GM21717 (cell line): ENCODE measurements at regions not wholly inside any gene's neighbourhood (a gene's known extent, or its start where the extent isn't known, plus 50 kb on each side); places are given as distances from the start of the nearest gene placed in this dataset.

Experiments
- ATAC-seq: cut with Tn5 transposase; IDR thresholded peaks from one replicate; pipeline ENCODE4 v1.9.1; 2021; ENCODE audit warnings: mild to moderate bottlenecking, moderate library complexity; ENCODE audit not compliant: unreplicated experiment

DNA sequence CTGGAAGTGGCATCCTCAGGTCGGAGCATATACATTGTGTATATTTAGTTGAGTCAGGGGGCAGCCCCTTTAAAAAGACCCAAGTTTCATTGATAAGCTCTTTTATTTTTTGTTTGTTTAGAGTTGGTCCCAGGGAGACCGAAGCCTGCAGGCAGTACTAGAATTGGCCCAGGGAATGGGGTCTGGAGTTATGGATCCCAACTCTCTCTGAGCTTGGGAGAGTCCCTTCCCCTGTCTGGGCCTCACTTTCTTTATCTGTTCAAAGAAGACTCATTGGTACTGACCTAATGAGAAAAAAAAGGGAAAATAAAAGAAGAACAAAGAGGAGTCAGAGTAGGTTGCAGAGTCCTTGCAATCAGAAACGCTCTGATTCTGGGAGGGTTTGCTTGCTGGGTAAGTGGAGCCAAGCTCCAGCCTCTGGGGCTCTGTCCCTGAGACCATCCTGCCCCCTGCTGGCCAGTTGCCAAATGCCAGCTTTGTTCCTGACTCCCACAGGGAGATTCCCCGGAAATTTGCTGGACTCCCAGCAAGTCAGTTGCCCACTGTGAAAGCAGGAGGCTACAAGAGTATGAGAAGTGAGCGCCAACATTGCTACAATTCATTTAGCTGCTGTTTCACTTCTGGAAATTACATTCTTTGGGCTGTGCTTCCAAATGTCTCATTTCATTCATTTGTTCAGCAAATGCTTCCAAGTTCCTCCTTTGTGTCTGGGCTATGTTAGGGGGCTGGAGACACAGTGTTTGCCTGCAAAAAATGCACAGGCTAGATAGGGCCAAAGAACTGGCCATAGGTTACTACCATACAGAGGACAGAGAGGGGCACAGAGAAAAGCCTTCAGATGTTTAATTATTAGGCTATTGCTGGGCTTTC, 156.2 kb downstream of the MELK start:
- ATAC-seq: no peak

DNA sequence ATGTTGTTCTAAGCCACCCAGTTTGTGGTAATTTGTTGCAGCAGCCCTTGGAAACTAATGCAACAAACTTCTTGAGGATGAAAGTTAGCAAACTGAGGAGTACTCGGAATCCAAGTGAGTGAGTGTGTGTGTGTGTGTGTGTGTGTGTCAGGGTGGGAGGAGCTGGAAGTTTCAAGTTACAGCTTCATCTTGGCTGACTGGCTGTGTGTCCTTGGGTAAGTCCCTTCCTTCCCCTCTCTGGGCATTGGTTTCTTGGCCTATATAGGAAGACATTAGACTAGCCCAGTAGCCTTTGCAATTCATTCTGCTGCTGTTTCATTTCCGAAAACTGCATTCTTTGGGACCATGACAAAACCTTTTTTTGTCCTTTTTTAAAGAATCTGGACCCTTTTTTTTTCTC, 157.2 kb downstream of the MELK start:
- no peak for ATAC-seq

DNA sequence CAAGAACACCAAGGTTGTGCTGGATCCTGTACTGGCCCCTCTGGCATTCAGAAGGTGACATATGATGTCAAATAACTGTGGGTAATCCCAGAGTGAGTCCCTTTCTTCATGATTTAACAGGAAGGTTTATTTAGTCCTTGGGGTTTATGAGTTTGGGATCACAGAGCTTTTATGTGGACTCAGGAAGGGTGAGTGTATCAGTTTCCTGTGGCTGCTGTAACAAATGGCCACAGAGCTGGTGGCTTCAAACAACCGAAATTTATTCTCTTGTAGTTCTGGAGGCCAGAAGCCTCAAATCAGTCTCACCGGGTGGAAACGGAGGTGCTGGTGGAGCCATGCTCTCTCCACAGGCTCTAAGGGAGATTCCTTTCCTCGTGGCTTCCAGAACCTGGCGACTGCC, 157.7 kb downstream of the MELK start:
- ATAC-seq: no peak

DNA sequence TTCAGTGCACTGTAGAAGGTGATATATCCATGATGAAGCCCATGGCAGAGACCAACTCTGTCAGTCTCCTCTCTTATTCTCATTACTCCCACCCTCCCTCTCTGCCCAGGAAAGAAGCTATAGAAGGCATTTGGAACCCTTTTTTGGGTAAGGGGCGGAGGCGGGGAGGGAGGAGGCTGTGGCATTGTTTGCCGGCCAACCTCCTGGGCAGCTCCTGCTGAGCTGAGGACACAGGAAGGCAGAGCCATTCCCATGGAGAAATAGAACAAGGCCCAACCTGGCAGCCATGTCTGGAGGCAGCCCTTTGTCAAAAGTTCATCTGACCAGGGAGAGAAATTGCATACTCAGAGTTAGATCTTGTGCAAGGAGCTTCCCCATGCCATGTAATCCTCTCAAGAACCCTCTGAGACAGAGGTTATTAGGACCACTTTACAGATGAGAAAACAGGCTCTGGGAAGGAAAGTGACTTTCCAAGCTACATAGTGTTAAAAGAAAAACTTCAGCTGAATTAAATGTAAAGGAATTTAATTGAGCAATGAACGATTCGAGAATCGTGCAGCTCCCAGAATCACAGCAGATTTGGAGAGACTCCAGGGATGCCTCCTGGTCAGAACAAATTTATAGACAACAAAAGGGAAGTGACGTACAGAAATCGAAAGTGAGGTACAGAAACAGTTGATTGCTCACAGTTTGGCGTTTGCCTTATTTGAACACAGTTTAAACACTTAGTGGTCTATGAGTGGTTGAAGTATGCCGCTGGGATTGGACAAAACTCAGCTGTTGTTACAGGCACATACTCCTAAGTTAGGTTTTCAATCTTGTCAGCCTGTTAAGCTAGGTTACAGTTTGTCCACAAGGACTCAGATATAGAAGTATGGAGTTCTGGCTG, 158.6 kb downstream of the MELK start:
- ATAC-seq: no peak

DNA sequence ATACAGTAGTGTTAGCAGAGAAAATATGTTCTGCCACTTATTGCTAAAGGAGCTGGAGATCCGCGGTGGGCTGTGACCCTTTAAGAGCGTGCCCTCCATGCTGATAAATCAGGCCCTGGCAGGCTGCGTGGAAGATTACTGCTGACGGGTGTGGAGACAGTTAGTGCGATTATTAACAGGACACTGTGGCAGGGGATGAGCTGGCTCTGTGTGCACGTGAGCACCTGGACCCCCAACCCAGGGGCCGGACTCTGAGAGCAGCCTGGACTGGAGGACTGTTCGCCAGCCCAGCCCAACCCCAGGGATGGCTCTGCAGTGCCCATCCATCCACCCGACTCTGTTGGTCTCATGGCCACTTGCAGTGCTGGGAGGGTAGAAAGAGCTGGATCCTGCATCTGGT, 162.0 kb downstream of the MELK start:
- ATAC-seq: no peak

DNA sequence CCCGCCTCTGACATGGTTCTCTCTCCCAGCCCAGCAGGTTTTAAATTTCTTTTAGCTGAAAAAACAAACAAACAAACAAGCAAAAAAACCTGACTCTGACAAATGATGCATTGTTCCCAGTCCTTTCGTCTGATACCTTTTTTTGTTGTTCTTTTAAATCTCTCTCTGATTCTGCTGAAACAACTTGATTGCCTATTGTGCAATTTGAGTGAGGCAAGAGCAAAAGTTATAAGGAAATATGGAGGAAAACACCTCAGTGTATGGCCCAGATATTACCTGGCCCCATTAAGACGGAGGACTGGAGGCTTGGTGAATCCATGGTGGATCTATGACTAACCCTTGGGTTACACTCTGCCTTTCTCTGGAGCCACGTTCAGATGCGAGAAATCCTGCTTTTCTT, 164.0 kb downstream of the MELK start:
- ATAC-seq: no peak

DNA sequence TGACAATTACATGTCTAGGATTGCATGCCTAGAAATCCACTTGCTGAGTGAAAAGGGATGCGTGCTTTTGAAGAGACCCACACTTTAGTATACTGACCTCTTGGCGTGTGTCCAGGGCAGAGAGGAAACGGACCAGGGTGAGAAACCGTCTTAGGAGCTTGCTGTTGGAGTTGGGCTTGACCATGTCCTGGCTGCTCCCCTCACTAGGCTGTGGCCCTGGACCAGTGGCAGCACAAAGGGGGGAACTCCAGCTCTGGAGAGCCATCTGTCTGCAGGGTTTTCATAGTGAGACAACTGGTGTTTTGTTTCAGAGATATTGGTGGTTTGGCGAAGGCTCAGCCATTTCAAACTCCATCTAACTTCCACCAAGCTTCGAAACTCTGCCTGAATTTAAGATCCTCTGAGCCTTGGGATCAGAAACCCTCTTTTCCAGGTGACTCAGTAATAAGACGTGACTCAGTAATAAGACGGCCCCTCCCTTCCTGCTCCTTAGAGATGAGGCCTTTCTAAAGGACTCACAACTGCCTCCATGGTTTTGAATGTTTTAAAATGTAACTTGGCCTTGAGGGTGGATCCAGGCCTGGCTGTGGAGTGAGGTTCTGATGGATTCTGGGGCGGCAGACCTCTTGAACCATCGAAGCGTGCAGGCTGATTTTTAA, 165.8 kb downstream of the MELK start:
- ATAC-seq: no peak

DNA sequence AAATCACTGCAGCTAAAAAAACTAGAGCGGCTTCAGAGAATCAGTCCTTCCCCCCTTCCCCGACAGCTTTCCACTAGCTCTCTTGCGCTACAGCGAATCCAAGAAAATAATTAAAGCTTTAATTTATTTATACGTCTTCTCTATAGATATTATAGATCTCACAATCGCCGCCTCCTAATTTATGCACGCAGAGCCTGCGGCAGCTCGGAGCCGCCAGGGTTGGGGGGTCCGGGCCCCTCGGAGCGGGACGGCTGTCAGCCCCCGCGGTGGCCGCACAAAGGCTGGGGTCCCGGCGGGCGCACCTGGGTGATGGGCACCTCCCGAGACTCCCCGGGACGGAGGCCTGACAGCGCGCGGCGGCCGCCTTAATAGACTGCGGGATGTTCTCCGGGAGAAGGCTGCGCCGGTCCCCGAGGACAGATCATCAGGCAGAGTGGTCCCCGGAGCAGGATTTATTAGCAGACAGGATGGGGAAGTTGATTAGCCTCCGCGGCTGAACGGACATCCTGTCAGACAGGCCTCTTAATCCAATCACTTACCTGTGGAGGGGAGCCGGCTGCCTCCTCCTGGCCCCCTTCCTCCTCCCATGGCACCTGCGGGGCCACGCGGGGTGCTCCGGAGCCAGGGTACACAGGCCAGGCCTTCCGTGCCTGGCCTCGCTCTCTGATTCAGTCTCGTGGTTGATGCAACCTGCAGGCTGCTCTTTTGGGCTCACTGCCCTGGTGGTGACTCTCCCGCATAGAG, 166.8 kb downstream of the MELK start:
- no peak for ATAC-seq

DNA sequence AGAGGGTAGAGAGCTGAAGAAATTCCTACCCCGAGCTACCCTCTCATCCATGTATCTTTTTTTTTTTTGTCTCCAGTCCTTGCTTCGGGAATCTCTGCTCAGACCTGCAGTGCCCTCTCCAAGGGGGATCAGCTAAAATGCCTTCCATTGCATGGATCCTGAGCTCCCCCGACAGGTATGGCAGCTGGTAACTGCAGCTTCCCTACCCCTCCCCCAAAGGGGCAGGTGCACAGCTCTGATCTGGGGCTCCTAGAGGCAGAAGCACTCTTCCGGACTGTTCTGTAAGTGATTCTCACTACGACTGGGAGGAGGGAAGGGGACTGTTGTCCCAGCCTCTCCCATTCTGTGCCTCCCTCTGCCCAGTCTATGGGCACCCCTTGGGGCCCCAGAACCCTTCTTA, 169.6 kb downstream of the MELK start:
- ATAC-seq: no peak

DNA sequence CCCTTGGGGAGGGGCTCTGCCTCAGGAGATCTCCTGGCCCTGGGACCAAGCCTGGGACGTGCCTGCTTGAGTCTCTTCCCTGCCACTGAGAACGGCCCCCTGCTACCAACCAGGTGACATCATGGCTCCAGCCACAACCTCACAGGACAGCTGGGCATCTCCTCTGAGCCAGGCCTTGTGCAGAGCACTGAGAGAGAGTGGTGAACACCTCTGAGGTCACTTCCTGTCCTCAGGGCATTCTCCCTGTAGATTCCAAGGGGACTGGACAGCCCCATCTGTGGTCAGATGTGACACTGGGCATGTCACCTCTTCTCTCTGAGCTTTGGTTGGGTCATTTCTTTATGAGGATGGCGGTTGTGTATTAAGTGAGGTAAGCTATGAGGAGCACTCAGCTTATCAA, 172.0 kb downstream of the MELK start:
- no peak for ATAC-seq

DNA sequence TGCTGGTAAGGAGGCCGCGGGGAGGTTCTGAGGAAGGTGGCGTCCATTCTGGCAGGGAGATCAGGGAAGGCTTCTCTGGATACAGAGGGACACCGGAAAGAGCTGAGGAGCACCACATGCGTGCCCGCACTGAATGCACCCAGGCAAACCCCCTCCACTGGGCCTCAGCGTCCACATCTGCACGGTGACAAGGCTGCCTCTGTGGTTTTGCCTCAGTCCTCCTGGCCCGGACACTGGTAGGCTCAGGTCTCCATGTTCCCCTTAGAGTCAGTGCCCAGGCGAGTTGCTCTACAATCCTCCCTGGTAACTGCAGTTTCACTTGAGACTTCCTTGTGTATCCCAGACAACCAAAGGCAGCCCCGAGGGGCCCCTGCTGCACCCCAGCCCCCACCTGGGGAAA, 173.3 kb downstream of the MELK start:
- ATAC-seq: no peak

DNA sequence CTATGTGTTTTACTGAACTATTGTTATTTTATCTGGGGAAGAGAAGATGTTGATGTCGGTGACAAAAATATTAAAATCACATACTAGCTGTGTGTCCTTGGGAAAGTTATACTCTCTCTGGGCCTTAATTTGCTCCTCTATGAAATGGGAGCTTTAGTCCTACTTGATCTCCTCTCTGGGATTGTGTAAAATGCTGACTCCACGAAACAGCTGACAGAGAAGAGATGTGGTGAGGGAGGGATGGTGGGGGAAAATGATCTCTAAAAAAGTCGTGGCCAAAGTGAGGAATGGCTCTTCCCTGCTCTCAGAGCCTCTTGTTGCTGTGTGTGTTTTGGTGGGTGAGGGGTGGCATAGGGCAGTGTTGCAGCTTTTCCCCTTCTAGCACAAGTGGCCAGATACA, 173.7 kb downstream of the MELK start:
- no peak for ATAC-seq

DNA sequence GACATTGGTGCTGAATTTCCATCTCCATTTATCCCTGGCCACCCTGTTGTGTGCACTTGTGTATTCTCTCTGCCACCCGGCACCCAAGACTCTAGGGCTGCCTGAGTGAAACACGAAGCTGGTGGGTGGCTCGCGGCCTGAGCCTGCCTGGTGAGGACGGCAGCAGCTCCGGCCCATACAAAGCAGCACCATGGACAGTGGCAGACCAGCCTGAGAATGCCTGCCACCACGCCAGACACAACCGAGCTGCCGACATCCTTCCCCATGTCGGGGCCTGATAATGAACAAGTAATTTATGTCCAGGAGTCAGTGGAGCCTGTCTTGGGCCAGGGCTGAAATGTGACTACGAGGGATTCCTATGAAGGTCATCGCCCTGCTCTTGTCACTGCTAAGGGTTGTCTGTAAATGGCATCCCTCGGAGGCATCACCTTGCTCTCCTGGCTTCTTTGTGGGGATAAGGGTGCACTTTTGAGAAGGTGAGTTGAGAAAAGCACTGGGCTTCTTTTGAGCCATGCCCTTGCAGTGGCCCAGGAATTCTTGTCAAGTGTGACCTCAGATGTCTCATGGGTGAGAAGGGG, 175.7 kb downstream of the MELK start:
- ATAC-seq: no peak

DNA sequence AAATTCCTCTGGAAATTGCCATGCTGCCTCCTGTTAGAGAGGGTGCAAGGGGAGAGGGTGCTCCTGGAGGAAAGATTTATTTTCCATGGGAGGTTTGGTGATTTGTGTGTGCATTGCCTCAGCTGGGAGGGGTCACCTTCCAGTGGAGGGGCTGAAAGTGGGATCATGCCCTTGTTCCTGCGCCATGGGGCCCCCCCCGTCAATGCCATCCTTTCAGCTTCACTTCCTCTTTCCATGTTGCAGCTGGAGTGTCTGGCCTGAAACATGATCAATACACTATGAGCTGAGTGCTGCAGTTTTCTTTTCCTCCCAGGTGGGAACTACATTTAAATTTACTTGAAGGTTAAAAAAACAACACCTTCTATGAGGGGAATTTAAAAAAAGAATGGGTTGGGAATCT, 176.8 kb downstream of the MELK start:
- no peak for ATAC-seq

DNA sequence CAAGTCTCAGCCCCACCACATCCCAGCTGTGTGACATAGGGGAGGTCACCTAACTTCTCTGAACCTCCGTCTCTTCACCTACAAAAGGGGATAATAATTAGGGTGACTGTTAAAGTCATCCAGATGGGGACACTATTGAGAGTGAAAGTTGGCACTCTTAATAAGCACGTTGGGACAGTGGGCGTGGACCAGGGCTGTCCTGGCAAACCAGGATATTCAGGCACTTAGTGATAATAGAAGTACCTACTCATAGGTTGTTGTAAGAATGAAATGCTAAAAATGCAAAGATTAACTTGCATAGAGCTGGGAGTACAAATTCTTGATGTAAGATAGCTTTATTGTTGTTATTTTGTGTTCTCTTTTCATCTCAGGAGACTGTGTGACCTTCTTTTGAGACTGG, 177.9 kb downstream of the MELK start:
- ATAC-seq: no peak

DNA sequence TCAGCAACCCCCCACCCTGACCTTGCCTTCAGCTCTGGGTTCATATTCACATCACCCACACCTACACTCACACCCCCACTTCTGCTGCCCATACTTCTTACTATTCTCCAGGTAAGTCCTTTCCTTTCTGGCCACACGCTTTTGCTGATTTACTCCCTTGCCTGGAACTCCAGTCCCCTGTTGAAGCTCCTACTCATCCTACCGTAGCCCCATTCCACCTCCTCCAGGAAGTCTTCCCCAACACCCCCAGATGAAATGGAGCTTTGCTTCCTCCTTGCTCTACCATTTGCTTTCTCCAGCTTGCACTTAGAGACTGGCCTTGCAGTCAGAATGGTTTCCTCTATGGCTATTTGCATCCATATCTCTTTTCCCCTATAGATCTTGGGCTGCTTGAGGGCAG, 182.3 kb downstream of the MELK start:
- ATAC-seq: no peak

DNA sequence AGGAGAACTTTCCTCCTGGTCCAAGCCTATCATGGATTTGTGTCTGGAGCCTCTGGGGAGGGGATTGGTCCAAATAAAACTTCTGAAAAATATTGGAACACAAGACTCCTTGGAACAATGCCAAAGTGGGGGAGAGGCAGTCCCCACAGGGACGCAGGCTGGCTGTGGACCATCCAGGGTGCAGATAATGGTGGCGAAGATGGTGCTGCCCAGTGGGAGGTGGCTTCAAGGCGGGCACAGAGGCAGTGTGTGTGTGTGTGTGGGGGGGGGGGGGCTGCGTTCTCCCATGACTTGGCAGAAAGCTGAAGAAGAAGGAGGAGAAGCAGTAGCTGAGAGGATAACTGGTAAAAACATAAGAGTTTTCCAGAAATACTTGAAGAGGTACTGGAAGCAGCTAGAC, 186.4 kb downstream of the MELK start:
- ATAC-seq: no peak

DNA sequence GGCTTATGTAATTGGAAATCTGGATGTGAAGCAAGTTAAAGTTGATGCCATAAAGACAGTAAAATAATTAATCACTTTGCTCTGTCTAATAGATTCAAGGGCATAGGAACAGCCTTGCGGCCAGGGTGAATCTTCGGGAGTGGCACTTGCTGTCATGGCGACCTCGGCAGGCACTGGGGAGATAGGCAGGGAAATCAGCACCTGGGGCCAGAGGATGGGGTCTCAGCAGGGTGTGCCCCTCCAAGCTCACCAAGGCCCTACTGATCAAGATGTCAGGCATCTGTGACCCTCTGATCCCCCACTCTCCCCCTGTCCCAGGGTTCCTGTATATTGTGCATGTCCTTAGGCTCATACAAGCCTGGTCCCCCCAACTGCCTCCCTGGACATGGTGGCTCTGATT, 187.3 kb downstream of the MELK start:
- ATAC-seq: no peak

DNA sequence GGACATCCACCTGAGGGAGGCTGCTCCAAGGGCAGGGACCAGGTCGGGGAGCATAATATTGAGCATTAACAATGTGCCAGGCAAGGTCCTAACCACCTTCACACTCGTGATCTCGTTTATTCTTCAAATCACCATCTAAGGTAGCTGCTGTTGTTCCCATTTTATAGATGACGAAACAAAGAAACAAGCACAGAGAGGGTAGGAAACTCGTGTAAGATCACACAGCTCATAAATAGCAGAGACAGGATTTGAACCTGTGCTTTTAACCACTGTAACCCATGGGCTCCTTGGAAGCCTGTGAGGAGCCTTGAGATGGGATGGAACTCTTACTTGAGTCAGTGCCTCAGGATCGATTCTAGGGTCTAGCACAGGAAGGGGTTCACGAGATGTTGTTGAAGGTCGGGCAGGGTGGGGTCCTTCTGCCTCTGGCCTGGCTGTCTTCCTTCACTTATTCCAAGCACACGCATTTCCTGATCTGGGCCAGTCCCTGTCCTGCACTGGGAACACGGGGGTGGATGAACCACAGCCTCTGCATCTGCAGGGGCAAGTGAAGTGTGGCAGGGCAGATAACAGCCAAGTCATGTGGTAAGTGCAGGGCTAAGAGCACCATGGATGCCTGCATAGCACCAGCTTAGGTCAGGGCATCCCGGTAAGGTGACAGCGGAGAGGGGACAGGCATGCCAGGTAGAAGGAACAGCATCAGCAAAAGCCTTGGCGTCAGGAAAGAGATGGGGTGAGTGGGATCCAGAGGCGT, 188.1 kb downstream of the MELK start:
- ATAC-seq: no peak

DNA sequence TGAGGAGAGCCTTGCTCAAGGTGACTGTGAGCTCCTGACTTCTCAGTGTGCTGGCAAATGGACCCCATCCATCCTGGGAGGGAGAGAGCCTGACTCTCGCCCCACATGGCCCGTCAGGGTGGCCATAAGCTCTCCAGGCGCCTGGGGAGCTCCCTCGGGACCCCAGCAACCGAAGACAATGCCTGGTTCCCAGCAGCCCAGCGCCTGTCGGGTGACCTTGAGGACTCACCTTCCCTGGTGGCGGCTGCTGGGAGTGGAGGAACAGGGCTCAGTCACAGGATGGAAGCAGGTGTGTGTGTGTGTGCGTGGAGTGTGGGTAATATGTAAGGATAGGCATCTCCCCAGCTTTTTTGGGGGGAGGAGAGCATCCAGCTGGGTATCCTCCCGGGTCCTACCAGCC, 190.3 kb downstream of the MELK start:
- no peak for ATAC-seq
